Natural killer cell (primary cell): ENCODE measurements at regions not wholly inside any gene's neighbourhood (a gene's known extent, or its start where the extent isn't known, plus 50 kb on each side); places are given as distances from the start of the nearest gene placed in this dataset.

Experiments used
- ATAC-seq, 3 donors: fragments of 150-1000 bp in 2 of 3; fragments of 200-7000 bp in 1 of 3; cut with Tn5 transposase; 1 replicate in 1 of 3; 2 replicates in 2 of 3; pipeline ENCODE4 v1.10.0; 2021; ENCODE audit warnings: mild to moderate bottlenecking in 2 of 3, moderate library complexity in 2 of 3
- DNase-seq, 2 donors: peaks; one replicate each; pipeline versions ENCODE4 v3.0.0 to v3.0.0-alpha.2; 2013 to 2021; ENCODE audit warnings: mixed read lengths in 1 of 2
- H3K27ac ChIP-seq: one replicate; pipeline ENCODE4 v1.5.1; 2013; ENCODE audit warnings: mild to moderate bottlenecking, low read length
- H3K27me3 ChIP-seq: one replicate; pipeline ENCODE4 v1.6.1; 2013; ENCODE audit warnings: low read length; ENCODE audit not compliant: control insufficient read depth, insufficient read depth
- H3K36me3 ChIP-seq: one replicate; pipeline ENCODE4 v1.6.1; 2013; ENCODE audit warnings: low read length; ENCODE audit not compliant: control insufficient read depth, insufficient read depth
- H3K4me1 ChIP-seq: one replicate; pipeline ENCODE4 v1.6.1; 2013; ENCODE audit warnings: low read length; ENCODE audit not compliant: control insufficient read depth, insufficient read depth
- H3K4me3 ChIP-seq: one replicate; pipeline ENCODE4 v1.5.1; 2013; ENCODE audit warnings: low read length
- H3K9me3 ChIP-seq: one replicate; pipeline ENCODE4 v1.6.1; 2013; ENCODE audit warnings: low read length; ENCODE audit not compliant: control insufficient read depth, insufficient read depth
- H3K27ac Mint-ChIP-seq, 2 donors: one replicate each; pipeline ENCODE4 v1.8.0; 2022; ENCODE audit warnings: mild to moderate bottlenecking in 2 of 2, mixed read lengths in 2 of 2, moderate library complexity in 1 of 2
- H3K27me3 Mint-ChIP-seq, 2 donors: one replicate each; pipeline ENCODE4 v1.8.0; 2022; ENCODE audit warnings: low read depth in 2 of 2, mixed read lengths in 2 of 2
- H3K36me3 Mint-ChIP-seq: one replicate; pipeline ENCODE4 v1.8.0; 2022; ENCODE audit warnings: mixed read lengths
- H3K4me1 Mint-ChIP-seq, 2 donors: one replicate each; pipeline ENCODE4 v1.8.0; 2022; ENCODE audit warnings: mixed read lengths in 2 of 2
- H3K4me3 Mint-ChIP-seq: one replicate; pipeline ENCODE4 v1.8.0; 2022; ENCODE audit warnings: mild to moderate bottlenecking, moderate library complexity, mixed read lengths
- H3K9me3 Mint-ChIP-seq, 2 donors: one replicate each; pipeline ENCODE4 v1.8.0; 2022; ENCODE audit warnings: mixed read lengths in 2 of 2
- CTCF ChIP-seq: fragments of 200-600 bp; IDR thresholded peaks from one replicate; pipeline ENCODE4 v1.8.0; 2022; ENCODE audit warnings: antibody characterized with exemption
- WGBS: methylation state at CpG from one replicate; pipeline ENCODE4 v1.1.7; 2013; ENCODE audit warnings: missing lambda C conversion rate; ENCODE audit not compliant: insufficient coverage; 5-methylcytosine and 5-hydroxymethylcytosine counted together
- intact Hi-C: fragments of 100-400 bp; cut with micrococcal nuclease; formaldehyde crosslinking; loops from one replicate; pipeline ENCODE4 v1.14.2; 2022

GRCh38 chr1:4147509-4147908 is 247.4 kb upstream of the C1orf174 start:
- no peak for TF ChIP-seq CTCF
- no peaks in the 10 kb centered on the region for H3K4me1 Mint-ChIP-seq

GRCh38 chr1:4149281-4149680 is 249.2 kb upstream of the C1orf174 start:
- Histone ChIP-seq H3K27me3 (no peaks in the 10 kb centered on the region), H3K4me1 (no peaks in the 10 kb centered on the region), H3K4me3 (no peak overlapping the region), H3K27ac (no peak overlapping the region), H3K9me3 (no peaks in the 10 kb centered on the region), H3K36me3 (no peaks in the 10 kb centered on the region)
- Mint-ChIP-seq H3K9me3 (no peaks in the 10 kb centered on the region), H3K27ac (no peak overlapping the region), H3K4me3 (no peak overlapping the region), H3K36me3 (no peaks in the 10 kb centered on the region), H3K4me1 (no peaks in the 10 kb centered on the region), H3K27me3 (no peaks in the 10 kb centered on the region)
- no peak for DNase-seq
- TF ChIP-seq CTCF, result no peak
- intact Hi-C loops, result no loop called here
- WGBS, result 85% methylated on average over 7 of the region's 7 CpGs
- ATAC-seq, result no peak

More at GRCh38 chr1:4147509-4147908, 247.4 kb upstream of the C1orf174 start:
- 89% methylated on average over 12 of the region's 12 CpGs for WGBS
- H3K27ac Mint-ChIP-seq, result no peak overlapping the region
- no peaks in the 10 kb centered on the region for H3K9me3 Mint-ChIP-seq
- H3K27me3 Mint-ChIP-seq, result no peaks in the 10 kb centered on the region
- Histone ChIP-seq H3K36me3 (no peaks in the 10 kb centered on the region), H3K4me3 (no peak overlapping the region), H3K4me1 (no peaks in the 10 kb centered on the region), H3K27ac (no peak overlapping the region), H3K27me3 (no peaks in the 10 kb centered on the region), H3K9me3 (no peaks in the 10 kb centered on the region)
- DNase-seq, result no peak
- ATAC-seq, result no peak
- H3K4me3 Mint-ChIP-seq, result no peak overlapping the region
- no peaks in the 10 kb centered on the region for H3K36me3 Mint-ChIP-seq
- intact Hi-C loops, result no loop called here

GRCh38 chr1:4149831-4150230 is 249.8 kb upstream of the C1orf174 start:
- no peak for DNase-seq
- no peak for TF ChIP-seq CTCF
- Mint-ChIP-seq H3K4me3 (no peak overlapping the region), H3K36me3 (no peaks in the 10 kb centered on the region), H3K27me3 (no peaks in the 10 kb centered on the region), H3K27ac (no peak overlapping the region), H3K4me1 (no peaks in the 10 kb centered on the region), H3K9me3 (no peaks in the 10 kb centered on the region)
- no peaks in the 10 kb centered on the region for H3K27me3 ChIP-seq
- ATAC-seq, result no peak
- no peaks in the 10 kb centered on the region for H3K36me3 ChIP-seq
- 81% methylated on average over 10 of the region's 10 CpGs for WGBS
- intact Hi-C loops, result no loop called here
- H3K9me3 ChIP-seq, result no peaks in the 10 kb centered on the region
- no peak overlapping the region for H3K4me3 ChIP-seq
- H3K27ac ChIP-seq, result no peak overlapping the region
- no peaks in the 10 kb centered on the region for H3K4me1 ChIP-seq

- Histone ChIP-seq H3K27ac (no peak overlapping the region), H3K4me3 (no peak overlapping the region), H3K9me3 (no peaks in the 10 kb centered on the region), H3K4me1 (no peaks in the 10 kb centered on the region), H3K36me3 (no peaks in the 10 kb centered on the region), H3K27me3 (no peaks in the 10 kb centered on the region)
- H3K27ac Mint-ChIP-seq, result no peak overlapping the region
- no peak for TF ChIP-seq CTCF
- no peaks in the 10 kb centered on the region for H3K27me3 Mint-ChIP-seq
- DNase-seq (no peak), ATAC-seq (no peak)
- no peaks in the 10 kb centered on the region for H3K36me3 Mint-ChIP-seq
- H3K4me3 Mint-ChIP-seq, result no peak overlapping the region
- H3K4me1 Mint-ChIP-seq, result no peaks in the 10 kb centered on the region
- intact Hi-C loops, result no loop called here
- no peaks in the 10 kb centered on the region for H3K9me3 Mint-ChIP-seq
- WGBS, result 67% methylated on average over 7 of the region's 7 CpGs
Measured at GRCh38 chr1:4150262-4150661, 250.2 kb upstream of the C1orf174 start.
